ENCODE measurements at regions not wholly inside any gene's neighbourhood (a gene's known extent, or its start where the extent isn't known, plus 50 kb on each side); places are given as distances from the start of the nearest gene placed in this dataset.

- Histone ChIP-seq H3K79me2 (ENCODE audit: low read length) (no peaks in the 10 kb centered on the region), H3K4me2 (ENCODE audit: low read depth, low read length) (no peak overlapping the region), H3K9me3 (replicated peaks; ENCODE audit: insufficient read depth, low read length) (no peaks in the 10 kb centered on the region), H3K4me3 (ENCODE audit: low read length) (no peak overlapping the region), H3F3A (ENCODE audit: insufficient read depth, low read length) (no peaks in the 10 kb centered on the region), H3K27me3 (replicated peaks; ENCODE audit: insufficient read depth, low read length) (no peaks in the 10 kb centered on the region; the same call in 1 of the 2 replicates), H3K9ac (ENCODE audit: low read length) (no peak overlapping the region), H3K4me1 (ENCODE audit: low read length) (no peaks in the 10 kb centered on the region), H4K20me1 (ENCODE audit: insufficient read depth, low read length) (no peaks in the 10 kb centered on the region), H3K36me3 (replicated peaks; ENCODE audit: insufficient read depth, low read length) (no peaks in the 10 kb centered on the region), H3K9me2 (replicated peaks; ENCODE audit: insufficient read depth, low read length) (no peaks in the 10 kb centered on the region), H2AFZ (ENCODE audit: low read length) (no peak overlapping the region), H3K27ac (ENCODE audit: low read length) (no peak overlapping the region)
- DNase-seq = no peak
- TF ChIP-seq EZH2 (optimal IDR thresholded peaks at IDR 0.05; ENCODE audit: low read depth, low read length) (no peak), EZH2phosphoT487 (IDR thresholded peaks at IDR 0.05; ENCODE audit: low read length) (no peak), CTCF (IDR thresholded peaks at IDR 0.05; ENCODE audit: low read length) (no peak)
Measured at GRCh38 chr12:113727651-113728061, 238.5 kb downstream of the RBM19 start.

- Histone ChIP-seq H3K4me2 (ENCODE audit: low read depth, low read length) (no peak overlapping the region), H3K36me3 (replicated peaks; ENCODE audit: insufficient read depth, low read length) (no peaks in the 10 kb centered on the region), H3K9me3 (replicated peaks; ENCODE audit: insufficient read depth, low read length) (no peaks in the 10 kb centered on the region), H4K20me1 (ENCODE audit: insufficient read depth, low read length) (no peaks in the 10 kb centered on the region), H3K4me3 (ENCODE audit: low read length) (no peak overlapping the region), H3K4me1 (ENCODE audit: low read length) (no peaks in the 10 kb centered on the region), H3K9me2 (replicated peaks; ENCODE audit: insufficient read depth, low read length) (no peaks in the 10 kb centered on the region), H3K9ac (ENCODE audit: low read length) (no peak overlapping the region), H2AFZ (ENCODE audit: low read length) (no peak overlapping the region), H3F3A (ENCODE audit: insufficient read depth, low read length) (no peaks in the 10 kb centered on the region), H3K27ac (ENCODE audit: low read length) (no peak overlapping the region), H3K27me3 (replicated peaks; ENCODE audit: insufficient read depth, low read length) (no peaks in the 10 kb centered on the region; the same call in 1 of the 2 replicates), H3K79me2 (ENCODE audit: low read length) (no peaks in the 10 kb centered on the region)
- no peak for TF ChIP-seq EZH2phosphoT487 (IDR thresholded peaks at IDR 0.05; ENCODE audit: low read length)
- TF ChIP-seq CTCF (IDR thresholded peaks at IDR 0.05; ENCODE audit: low read length) = no peak
- no peak for TF ChIP-seq EZH2 (optimal IDR thresholded peaks at IDR 0.05; ENCODE audit: low read depth, low read length)
- DNase-seq = no peak
Measured at GRCh38 chr12:113726254-113726819, 239.8 kb downstream of the RBM19 start.

- Histone ChIP-seq H3K4me3 (ENCODE audit: low read length) (no peak overlapping the region), H3K9me2 (replicated peaks; ENCODE audit: insufficient read depth, low read length) (no peaks in the 10 kb centered on the region)
- TF ChIP-seq EZH2 (optimal IDR thresholded peaks at IDR 0.05; ENCODE audit: low read depth, low read length) (no peak), EZH2phosphoT487 (IDR thresholded peaks at IDR 0.05; ENCODE audit: low read length) (no peak), CTCF (IDR thresholded peaks at IDR 0.05; ENCODE audit: low read length) (no peak)
Measured at GRCh38 chr12:113725557-113725876, 240.6 kb downstream of the RBM19 start.

More at GRCh38 chr12:113725557-113725876, 240.6 kb downstream of the RBM19 start:
- no peaks in the 10 kb centered on the region for H3K9me3 ChIP-seq (replicated peaks; ENCODE audit: insufficient read depth, low read length)
- H3K27me3 ChIP-seq (replicated peaks; ENCODE audit: insufficient read depth, low read length) = no peaks in the 10 kb centered on the region; the same call in 1 of the 2 replicates
- no peak overlapping the region for H2AFZ ChIP-seq (ENCODE audit: low read length)
- no peak overlapping the region for H3K9ac ChIP-seq (ENCODE audit: low read length)
- no peaks in the 10 kb centered on the region for H3K79me2 ChIP-seq (ENCODE audit: low read length)
- no peaks in the 10 kb centered on the region for H3K36me3 ChIP-seq (replicated peaks; ENCODE audit: insufficient read depth, low read length)
- no peak overlapping the region for H3K27ac ChIP-seq (ENCODE audit: low read length)
- no peak for DNase-seq
- H3F3A ChIP-seq (ENCODE audit: insufficient read depth, low read length) = no peaks in the 10 kb centered on the region
- no peaks in the 10 kb centered on the region for H3K4me1 ChIP-seq (ENCODE audit: low read length)
- H3K4me2 ChIP-seq (ENCODE audit: low read depth, low read length) = no peak overlapping the region
- no peaks in the 10 kb centered on the region for H4K20me1 ChIP-seq (ENCODE audit: insufficient read depth, low read length)
